Prostate gland (tissue), 2 donors: ENCODE measurements at regions not wholly inside any gene's neighbourhood (a gene's known extent, or its start where the extent isn't known, plus 50 kb on each side); places are given as distances from the start of the nearest gene placed in this dataset.

ENCODE experiments used
- CTCF ChIP-seq, 4 experiments: fragments of 200-600 bp in 2 of 4; fragments of 450-650 bp in 2 of 4; sonication (generic) in 2 of 4; IDR thresholded peaks; 1 replicate in 3 of 4; 2 replicates in 1 of 4; pipeline ENCODE4 v1.5.1; 2016 to 2019; ENCODE audit warnings: antibody characterized with exemption in 4 of 4, mild to moderate bottlenecking in 2 of 4, moderate library complexity in 2 of 4
- POLR2A ChIP-seq: fragments of 450-650 bp; IDR thresholded peaks from one replicate; pipeline ENCODE4 v1.6.1; 2016; ENCODE audit warnings: antibody characterized with exemption, mild to moderate bottlenecking
- POLR2AphosphoS5 ChIP-seq: sonication (generic); formaldehyde crosslinking; IDR thresholded peaks from one replicate; pipeline ENCODE4 v1.6.1; 2017; ENCODE audit warnings: antibody characterized with exemption

DNA sequence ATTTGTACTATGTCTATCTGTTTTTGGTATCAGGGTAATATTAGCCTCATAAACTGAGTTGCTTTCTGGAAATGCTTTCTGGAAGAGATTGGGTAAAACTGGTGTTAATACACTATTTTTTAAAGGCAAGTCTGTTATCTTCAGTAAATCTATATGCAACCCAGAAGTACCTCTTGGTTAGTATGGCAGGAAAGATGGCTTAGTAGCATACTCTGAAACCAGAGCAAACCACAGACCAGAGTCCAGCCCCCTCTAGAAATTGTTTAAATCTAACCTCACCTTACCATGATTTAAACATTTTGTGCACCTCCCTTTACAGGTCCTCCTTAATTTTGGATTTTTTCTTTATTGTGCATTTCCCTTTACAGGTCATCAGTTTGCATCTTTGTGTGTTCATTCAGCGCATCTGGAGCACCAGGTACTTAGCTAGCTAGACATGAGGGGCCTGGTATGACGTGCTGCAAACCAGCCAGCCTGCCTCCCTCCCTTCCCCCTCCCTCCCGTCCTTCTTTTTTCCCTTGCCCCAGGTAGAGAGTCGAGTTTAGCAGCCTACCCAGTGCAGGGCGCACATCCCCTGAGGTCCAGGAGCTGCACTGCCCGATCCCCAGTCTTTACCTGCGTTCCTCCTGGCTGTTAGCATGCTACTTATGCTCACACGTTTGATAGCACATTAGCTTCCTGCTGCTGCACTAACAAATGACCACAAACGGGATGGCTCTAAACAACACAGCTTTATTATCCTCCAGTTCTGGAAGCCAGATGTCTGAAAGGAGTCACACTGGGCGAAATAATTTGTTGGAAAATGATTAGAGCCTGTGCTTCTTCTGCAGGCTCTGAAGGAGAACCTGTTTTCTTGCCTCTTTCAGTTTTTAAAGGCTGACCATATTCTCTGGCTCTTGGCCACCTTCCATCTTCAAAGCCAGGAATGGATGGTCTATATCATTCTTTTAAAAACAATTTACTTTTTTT, 299.9 kb upstream of the HABP2 start:
- TF ChIP-seq CTCF (IDR thresholded peaks at IDR 0.05) (no peak), POLR2A (no peak), POLR2AphosphoS5 (no peak)
